Colonic mucosa (tissue), 4 donors: ENCODE measurements at regions not wholly inside any gene's neighbourhood (a gene's known extent, or its start where the extent isn't known, plus 50 kb on each side); places are given as distances from the start of the nearest gene placed in this dataset.

Source experiments
- DNase-seq: peaks from one replicate; pipeline ENCODE4 v3.0.0-alpha.2; 2020
- H3K27ac ChIP-seq: fragments of 200-600 bp; one replicate; pipeline ENCODE4 v1.8.0; 2021
- H3K27me3 ChIP-seq: fragments of 200-600 bp; one replicate; pipeline ENCODE4 v1.8.0; 2021
- H3K36me3 ChIP-seq: fragments of 200-600 bp; one replicate; pipeline ENCODE4 v1.8.0; 2021
- H3K4me1 ChIP-seq: fragments of 200-600 bp; one replicate; pipeline ENCODE4 v1.8.0; 2021; ENCODE audit warnings: mild to moderate bottlenecking
- H3K4me3 ChIP-seq: fragments of 200-600 bp; one replicate; pipeline ENCODE4 v1.8.0; 2021
- H3K9ac ChIP-seq, 2 donors: one replicate each; pipeline ENCODE4 v1.7.0; 2013; ENCODE audit warnings: control low read depth in 2 of 2, low read depth in 2 of 2, low read length in 2 of 2
- H3K9me3 ChIP-seq: fragments of 200-600 bp; one replicate; pipeline ENCODE4 v1.8.0; 2021
- intact Hi-C: fragments of 100-400 bp; cut with DNase I; formaldehyde crosslinking; loops from one replicate; pipeline ENCODE4 v1.14.1; 2022
- TF ChIP-seq, protein P1 (sequence below): fragments of 200-600 bp; IDR thresholded peaks from one replicate; pipeline ENCODE4 v1.8.0; 2022; ENCODE audit warnings: antibody characterized with exemption, mild to moderate bottlenecking
- donor health status: healthy.
- donor health status: DM: no; HTN: no; CAD: no.
- donor health status: DM: no; HTN: no; CAD: no.

DNA sequence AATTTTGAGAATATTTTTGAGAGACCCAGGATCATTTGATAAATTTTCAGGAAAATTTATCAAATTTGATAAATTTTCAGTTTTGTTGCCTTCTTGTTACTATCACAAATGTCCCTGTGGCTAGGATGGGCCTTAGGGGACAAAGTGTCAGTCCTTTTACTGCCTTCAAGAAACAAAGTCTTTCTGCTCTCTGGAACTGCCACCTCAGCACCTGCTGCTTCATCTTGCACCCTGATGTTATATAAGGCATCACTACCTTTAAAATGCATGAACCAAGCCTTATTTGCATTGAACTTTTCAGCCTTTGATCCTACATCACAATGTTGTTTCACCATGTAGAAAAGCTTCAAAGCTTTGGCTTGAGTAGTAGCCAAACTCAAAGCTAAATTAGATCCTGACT, 123.0 kb upstream of the CNTLN start:
- Histone ChIP-seq H3K4me1 (no peaks in the 10 kb centered on the region), H3K9me3 (no peaks in the 10 kb centered on the region), H3K4me3 (no peak overlapping the region), H3K27ac (no peak overlapping the region), H3K9ac (no peak overlapping the region), H3K27me3 (no peaks in the 10 kb centered on the region), H3K36me3 (no peaks in the 10 kb centered on the region)
- intact Hi-C loops, result no loop called here
- TF ChIP-seq, protein P1, sequence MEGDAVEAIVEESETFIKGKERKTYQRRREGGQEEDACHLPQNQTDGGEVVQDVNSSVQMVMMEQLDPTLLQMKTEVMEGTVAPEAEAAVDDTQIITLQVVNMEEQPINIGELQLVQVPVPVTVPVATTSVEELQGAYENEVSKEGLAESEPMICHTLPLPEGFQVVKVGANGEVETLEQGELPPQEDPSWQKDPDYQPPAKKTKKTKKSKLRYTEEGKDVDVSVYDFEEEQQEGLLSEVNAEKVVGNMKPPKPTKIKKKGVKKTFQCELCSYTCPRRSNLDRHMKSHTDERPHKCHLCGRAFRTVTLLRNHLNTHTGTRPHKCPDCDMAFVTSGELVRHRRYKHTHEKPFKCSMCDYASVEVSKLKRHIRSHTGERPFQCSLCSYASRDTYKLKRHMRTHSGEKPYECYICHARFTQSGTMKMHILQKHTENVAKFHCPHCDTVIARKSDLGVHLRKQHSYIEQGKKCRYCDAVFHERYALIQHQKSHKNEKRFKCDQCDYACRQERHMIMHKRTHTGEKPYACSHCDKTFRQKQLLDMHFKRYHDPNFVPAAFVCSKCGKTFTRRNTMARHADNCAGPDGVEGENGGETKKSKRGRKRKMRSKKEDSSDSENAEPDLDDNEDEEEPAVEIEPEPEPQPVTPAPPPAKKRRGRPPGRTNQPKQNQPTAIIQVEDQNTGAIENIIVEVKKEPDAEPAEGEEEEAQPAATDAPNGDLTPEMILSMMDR, result no peak
- DNase-seq, result no peak

DNA sequence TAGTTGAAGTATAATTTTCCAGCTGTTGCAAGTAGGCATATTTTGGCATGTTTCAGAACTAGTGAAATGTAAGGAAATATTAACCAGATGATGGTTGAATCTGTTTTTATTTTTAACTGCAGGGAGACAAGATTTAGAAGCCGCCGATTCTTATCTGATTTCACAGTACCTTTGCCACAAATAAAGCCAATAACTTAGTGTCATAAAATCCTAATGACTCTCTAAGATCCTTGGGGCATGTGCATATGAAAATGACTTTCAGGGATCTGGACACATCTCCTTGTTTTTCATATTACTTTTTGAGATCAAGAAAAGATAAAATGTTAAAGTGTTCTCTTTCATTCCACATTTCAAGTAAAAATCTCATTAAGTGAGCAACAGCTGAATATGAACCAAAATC, 125.8 kb upstream of the CNTLN start:
- no peak overlapping the region for H3K4me3 ChIP-seq
- H3K27me3 ChIP-seq, result no peaks in the 10 kb centered on the region
- H3K4me1 ChIP-seq, result no peaks in the 10 kb centered on the region
- no peak overlapping the region for H3K9ac ChIP-seq
- no peaks in the 10 kb centered on the region for H3K9me3 ChIP-seq
- TF ChIP-seq, protein P1, result no peak
- H3K36me3 ChIP-seq, result no peaks in the 10 kb centered on the region
- no peak overlapping the region for H3K27ac ChIP-seq
- no peak for DNase-seq
- intact Hi-C loops, result no loop called here

DNA sequence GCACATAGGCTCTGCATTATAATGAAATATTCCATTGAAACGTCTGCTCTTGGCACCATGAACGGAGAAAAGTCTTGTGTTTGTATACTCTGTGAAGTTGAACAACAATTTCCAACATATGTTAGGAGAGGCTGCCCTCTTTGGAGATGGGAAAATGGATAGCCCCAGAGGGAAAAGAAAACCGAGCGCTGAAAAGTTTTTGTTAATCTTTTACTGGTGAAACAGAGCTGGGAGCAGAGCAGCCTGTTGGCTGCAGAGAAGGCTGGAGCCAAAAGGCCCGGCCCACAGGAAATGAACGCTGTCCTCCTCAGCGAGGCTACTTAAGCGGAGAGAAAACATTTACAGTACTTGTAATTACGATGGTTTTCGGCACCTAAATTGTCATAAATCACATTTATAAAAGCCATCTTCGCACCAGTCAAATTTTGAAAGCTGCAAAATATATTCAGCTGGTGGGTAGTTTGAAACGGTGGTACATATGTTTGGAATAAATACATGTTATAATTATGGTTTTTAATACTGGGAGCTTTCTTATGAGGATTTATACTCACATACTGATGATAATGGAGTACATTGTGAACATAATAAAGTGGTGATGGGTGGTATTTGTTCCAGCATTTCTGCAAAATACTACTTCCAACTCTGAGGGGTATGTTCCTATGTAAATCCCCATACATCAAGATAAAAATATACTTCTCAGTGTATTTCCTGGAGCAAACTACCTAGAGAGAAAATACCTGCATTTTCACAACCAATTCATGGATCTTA, 129.6 kb upstream of the CNTLN start:
- intact Hi-C loops, result no loop called here
- Histone ChIP-seq H3K27ac (no peak overlapping the region), H3K9me3 (no peaks in the 10 kb centered on the region), H3K9ac (no peak overlapping the region), H3K4me1 (no peaks in the 10 kb centered on the region), H3K4me3 (no peak overlapping the region), H3K36me3 (no peaks in the 10 kb centered on the region), H3K27me3 (no peaks in the 10 kb centered on the region)
- DNase-seq, result peak; percentile 68
- TF ChIP-seq, protein P1, result no peak

DNA sequence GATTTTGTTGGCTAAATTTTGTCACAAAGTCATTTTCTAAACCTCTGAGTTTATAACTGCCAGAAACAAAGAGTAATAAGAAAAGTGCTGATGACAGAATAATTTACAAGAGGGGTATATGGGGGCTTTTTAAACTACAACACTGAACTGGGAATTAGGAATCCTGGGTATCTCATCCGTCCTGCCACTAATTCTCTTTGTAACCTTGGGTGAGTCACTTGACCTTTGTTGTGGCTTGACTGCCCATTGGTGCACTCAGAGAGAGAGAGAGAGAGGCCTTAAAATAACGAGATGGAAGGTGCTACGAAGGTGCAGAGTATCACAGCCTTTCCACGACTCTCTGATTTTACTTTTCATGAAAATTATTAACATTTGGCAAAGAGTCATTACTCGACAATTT, 130.3 kb upstream of the CNTLN start:
- DNase-seq, result no peak
- H3K27ac ChIP-seq, result no peak overlapping the region
- H3K4me3 ChIP-seq, result no peak overlapping the region
- intact Hi-C loops, result no loop called here
- no peaks in the 10 kb centered on the region for H3K9me3 ChIP-seq
- H3K4me1 ChIP-seq, result no peaks in the 10 kb centered on the region
- H3K36me3 ChIP-seq, result no peaks in the 10 kb centered on the region
- H3K9ac ChIP-seq, result no peak overlapping the region
- H3K27me3 ChIP-seq, result no peaks in the 10 kb centered on the region
- TF ChIP-seq, protein P1, result no peak

DNA sequence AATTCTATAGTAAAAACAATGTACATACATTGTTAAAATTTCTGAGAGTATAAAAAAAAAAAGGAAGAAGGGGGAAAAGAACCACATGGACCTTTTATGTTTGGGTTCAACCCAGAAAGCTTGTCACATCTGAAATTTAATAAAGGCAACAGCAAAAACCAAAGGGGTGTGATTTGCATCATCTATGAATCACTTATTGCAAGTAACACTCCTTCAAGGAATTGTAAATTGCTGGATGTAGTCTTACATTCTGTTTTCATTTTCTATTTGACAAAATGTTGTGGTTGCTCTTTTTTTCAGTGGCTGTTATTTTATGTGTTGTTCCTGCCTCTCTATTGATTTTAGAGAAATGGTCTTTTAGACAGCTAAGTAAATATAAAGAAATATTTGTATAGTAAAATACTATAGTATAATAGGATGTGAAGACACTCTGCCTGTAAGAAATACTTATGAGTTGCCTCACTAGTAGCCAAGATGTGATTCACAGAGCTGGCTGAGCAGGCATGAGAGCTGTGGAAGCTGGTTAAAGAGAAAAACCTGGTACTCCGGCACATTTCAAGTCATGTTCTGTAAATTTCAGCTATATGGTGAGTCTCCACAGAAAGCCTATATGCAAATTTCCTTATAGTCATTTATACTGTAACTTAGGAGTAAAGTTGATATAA, 131.1 kb upstream of the CNTLN start:
- Histone ChIP-seq H3K27me3 (no peaks in the 10 kb centered on the region), H3K4me1 (no peaks in the 10 kb centered on the region), H3K4me3 (no peak overlapping the region), H3K9ac (no peak overlapping the region), H3K36me3 (no peaks in the 10 kb centered on the region), H3K9me3 (no peaks in the 10 kb centered on the region), H3K27ac (no peak overlapping the region)
- no peak for DNase-seq
- intact Hi-C loops, result no loop called here
- TF ChIP-seq, protein P1, result no peak
